ENCODE measurements at regions not wholly inside any gene's neighbourhood (a gene's known extent, or its start where the extent isn't known, plus 50 kb on each side); places are given as distances from the start of the nearest gene placed in this dataset.

- DNase-seq (ENCODE audit: low spot score) = no peak
Observed at GRCh38 chr11:116532066-116532465, 240.7 kb downstream of the BUD13 start.

GRCh38 chr11:116530705-116531104 lies 242.1 kb downstream of the BUD13 start:
- no peak for DNase-seq (ENCODE audit: low spot score)

GRCh38 chr11:116529271-116529670 lies 243.5 kb downstream of the BUD13 start:
- DNase-seq (ENCODE audit: low spot score) = no peak

- DNase-seq (ENCODE audit: low spot score) = no peak
Observed at GRCh38 chr11:116527180-116527991, 245.4 kb downstream of the BUD13 start.

GRCh38 chr11:116525961-116526495 lies 246.8 kb downstream of the BUD13 start:
- no peak for DNase-seq (ENCODE audit: low spot score)

GRCh38 chr11:116519499-116519898 lies 253.3 kb downstream of the BUD13 start:
- no peak for DNase-seq (ENCODE audit: low spot score)

DNA sequence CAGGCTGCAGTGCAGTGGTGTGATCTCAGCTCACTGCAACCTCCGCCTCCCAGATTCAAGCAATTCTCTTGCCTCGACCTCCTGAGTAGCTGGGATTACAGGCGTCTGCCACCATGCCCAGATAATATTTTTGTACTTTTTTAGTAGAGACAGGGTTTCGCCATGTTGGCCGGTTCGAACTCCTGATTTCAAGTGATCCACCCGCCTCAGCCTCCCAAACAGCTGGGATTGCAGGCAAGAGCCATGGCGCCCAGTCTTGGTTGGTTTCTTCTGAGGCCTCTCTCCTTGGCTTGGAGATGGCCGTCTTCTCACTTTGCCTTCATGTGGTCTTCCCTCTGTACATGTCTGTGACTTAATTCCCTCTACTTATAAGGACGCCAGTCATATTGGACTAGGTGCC lies 254.6 kb downstream of the BUD13 start:
- DNase-seq (ENCODE audit: low spot score) = no peak

- DNase-seq (ENCODE audit: low spot score) = no peak
Observed at GRCh38 chr11:116517584-116517983, 255.2 kb downstream of the BUD13 start.

- no peak for DNase-seq (ENCODE audit: low spot score)
Observed at GRCh38 chr11:116517077-116517476, 255.7 kb downstream of the BUD13 start.

DNA sequence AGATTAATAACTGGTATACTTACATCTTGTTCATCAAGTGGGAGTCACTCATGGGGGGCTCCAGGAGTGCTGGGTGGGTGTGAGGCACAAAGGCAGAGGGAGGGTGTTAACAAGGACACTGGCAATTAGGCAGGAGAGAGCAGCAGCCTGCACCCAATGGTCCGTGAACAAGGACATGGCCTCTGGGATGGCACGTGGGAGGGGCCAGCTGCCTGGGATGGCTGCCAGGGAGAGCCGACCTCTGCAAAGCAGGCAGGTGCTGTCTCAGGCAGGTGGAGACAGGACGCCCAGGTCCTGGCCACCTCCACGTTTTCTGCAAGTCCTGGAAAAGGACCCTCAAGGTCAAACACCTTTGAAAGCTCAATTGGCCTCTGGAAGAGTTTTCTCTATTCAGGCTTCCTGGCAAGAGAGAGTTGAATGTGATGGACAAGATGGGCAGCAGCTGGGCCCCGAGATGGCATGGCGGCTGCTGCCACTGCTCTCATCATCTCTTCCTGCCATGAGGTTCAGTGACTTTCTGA lies 257.1 kb downstream of the BUD13 start:
- no peak for DNase-seq (ENCODE audit: low spot score)

- DNase-seq (ENCODE audit: low spot score) = no peak
Observed at GRCh38 chr11:116513894-116514293, 258.9 kb downstream of the BUD13 start.

DNA sequence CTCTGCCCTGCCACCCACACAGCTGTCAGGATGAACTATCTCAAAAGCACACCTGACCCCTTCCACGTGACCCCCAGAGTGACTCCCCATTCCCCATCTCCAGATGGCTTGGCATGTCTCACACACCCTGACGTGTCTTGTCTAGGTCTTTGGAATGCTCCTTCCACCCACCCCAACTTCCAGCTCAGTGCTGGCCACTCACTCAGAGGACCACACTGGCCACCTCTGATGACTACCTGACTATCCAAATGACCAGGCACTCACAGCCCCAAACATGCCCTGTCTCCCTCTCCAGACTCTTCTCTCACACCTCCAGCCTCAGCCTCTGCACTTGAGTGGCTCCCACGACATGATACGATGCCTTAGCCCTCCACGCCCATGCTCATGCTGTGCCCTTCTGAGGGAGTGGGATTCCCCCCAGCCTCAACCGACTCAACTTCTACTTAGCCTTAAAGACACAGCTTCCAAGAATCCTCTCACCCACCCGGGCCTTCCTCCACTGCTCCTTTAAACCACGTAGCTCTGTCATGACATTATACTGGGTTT lies 259.4 kb downstream of the BUD13 start:
- DNase-seq (ENCODE audit: low spot score) = no peak

- no peak for DNase-seq (ENCODE audit: low spot score)
Observed at GRCh38 chr11:116512841-116513240, 259.9 kb downstream of the BUD13 start.

- DNase-seq (ENCODE audit: low spot score) = no peak
Observed at GRCh38 chr11:116511684-116512083, 261.1 kb downstream of the BUD13 start.

DNA sequence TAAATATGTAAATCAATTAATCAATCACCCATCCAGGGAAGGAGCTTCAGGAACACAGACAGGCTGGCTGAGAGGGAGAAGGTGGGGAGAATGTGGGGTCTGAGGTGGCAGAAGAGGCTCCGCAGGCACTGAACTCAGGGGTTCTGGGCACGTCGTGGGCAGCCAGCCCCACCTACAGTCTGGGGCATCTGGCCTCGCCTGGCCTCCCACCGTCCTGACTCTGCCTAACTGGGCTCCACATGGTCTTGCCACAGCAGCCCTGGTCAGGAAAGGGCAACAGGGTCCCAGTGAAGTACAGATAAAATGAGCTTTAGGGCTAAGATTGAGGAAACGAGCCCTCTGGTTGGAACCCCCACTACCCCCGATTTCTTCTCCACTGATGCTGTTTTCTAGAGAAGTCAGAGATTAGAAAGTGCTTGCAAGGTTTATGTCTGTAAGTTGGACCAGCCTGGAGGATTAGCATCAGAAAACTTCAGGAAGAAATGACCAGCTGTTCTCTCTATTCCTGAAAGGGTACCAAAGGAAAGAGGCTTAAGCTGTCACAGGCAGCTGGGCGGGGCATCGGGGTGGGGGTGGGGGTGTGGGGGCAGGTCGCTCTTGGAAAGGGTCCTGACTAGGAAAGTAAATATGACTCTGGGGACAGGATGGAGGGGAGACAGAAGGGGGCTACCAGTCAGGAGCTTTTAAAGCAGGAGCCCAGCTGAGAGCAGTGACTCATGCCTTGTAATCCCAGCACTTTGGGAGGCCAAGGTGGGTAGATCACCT lies 261.7 kb downstream of the BUD13 start:
- DNase-seq (ENCODE audit: low spot score) = peak; percentile 75

- no peak for DNase-seq (ENCODE audit: low spot score)
Observed at GRCh38 chr11:116510166-116510565, 262.6 kb downstream of the BUD13 start.

- DNase-seq (ENCODE audit: low spot score) = no peak
Observed at GRCh38 chr11:116509551-116509950, 263.2 kb downstream of the BUD13 start.

DNA sequence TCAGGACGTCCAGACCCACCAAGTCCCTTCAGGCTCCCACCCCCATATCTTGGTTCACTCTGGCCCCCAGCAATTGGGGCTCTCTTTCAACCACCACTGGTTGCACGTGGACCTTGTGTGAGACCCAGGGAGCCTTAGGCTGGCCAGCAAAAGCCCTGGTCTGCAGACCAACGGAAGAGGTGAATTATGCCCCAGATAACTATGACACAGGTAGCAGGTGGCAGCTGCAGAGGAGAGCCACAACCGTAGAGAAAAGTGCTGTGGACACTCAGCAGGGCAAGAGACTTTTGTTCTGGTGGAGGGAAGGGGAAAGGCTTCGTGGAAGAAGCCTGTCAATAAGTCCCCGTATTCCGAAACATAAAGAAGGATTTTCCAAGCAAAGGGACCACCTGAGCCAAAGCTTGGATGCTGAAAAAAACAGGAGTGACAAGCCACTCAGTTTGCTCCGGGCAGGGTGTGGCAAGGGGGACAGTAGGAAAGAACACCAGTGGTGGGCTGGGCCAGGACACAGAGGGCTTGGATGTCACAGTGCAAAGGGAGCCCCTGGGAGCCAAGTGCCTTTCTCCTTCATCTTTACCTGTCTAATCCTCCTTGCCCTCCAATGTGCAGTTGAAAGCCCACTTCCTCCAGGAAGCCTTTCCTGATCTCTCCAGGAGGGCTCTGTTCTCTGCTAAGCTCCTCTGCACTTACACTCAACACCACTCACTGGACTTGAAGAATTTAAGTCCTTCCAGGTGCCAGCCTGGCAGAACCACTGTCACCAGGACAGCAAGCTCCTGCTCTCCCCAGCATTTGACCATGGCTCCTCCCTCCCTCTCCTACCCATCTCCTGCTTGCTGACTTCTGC lies 264.7 kb downstream of the BUD13 start:
- no peak for DNase-seq (ENCODE audit: low spot score)

DNA sequence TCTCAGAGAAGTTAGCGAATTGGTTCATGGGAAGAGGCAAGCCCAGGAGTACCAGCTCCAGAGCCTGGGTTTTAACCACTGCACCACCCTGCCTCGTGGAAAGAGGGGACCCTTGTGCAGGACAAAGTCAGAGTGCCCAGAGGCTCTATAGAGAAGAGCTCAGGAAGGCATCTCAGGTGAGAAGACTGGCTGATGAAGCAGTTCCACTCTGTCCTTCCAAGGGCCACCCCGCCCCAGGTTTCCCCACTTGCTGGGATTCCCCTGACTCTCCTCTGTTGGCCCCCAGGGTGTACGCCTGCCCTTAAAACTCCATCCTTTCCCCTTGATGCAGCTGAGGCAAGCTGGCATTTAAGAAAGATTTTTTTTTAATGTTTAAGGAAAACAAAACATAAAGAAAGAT lies 265.8 kb downstream of the BUD13 start:
- DNase-seq (ENCODE audit: low spot score) = no peak

GRCh38 chr11:116506263-116506825 lies 266.4 kb downstream of the BUD13 start:
- no peak for DNase-seq (ENCODE audit: low spot score)
